ENCODE measurements at regions not wholly inside any gene's neighbourhood (a gene's known extent, or its start where the extent isn't known, plus 50 kb on each side); places are given as distances from the start of the nearest gene placed in this dataset.

- H3K27me3 ChIP-seq (ENCODE audit: control insufficient read depth, insufficient read depth, low read length) = no peaks in the 10 kb centered on the region
- BruUV-seq (replicated peaks) = no TSS peak
- intact Hi-C loops (cut with micrococcal nuclease) = no loop called here
Measured at GRCh38 chr20:53786445-53787267, 193.0 kb upstream of the ZNF217 start.

More at GRCh38 chr20:53786445-53787267, 193.0 kb upstream of the ZNF217 start:
- Histone ChIP-seq H3K36me3 (ENCODE audit: control insufficient read depth, insufficient read depth, low read length) (no peaks in the 10 kb centered on the region), H3K4me2 (ENCODE audit: low read depth, low read length) (no peak overlapping the region), H3K56ac (ENCODE audit: extremely low read depth, insufficient read depth, low read length) (no peak overlapping the region), H3K9ac (ENCODE audit: low read depth, low read length) (no peak overlapping the region), H4K5ac (ENCODE audit: low read depth, low read length) (peak overlapping the region; percentile 8; the same call in 1 of the 2 replicates), H2BK15ac (ENCODE audit: low read depth, low read length) (peak overlapping the region; percentile 66; the same call in 2 of the 3 replicates), H3K18ac (ENCODE audit: low read depth, low read length) (peak overlapping the region; percentile 54), H4K91ac (ENCODE audit: insufficient read depth, low read depth, low read length) (0 out of 2 replicates have a peak overlapping the region, but pooled peaks have one; percentile 4), H3K79me1 (ENCODE audit: low read depth in 1 of 2, low read length in 2 of 2) (no peaks in the 10 kb centered on the region), H3K4ac (ENCODE audit: low read depth, low read length) (peak overlapping the region; percentile 38; the same call in 1 of the 2 replicates), H2BK5ac (ENCODE audit: low read depth, low read length, poor library complexity, severe bottlenecking) (no peak overlapping the region), H3K4me3 (ENCODE audit: insufficient read depth, low read depth, low read length) (no peak overlapping the region), H4K8ac (ENCODE audit: low read depth in 2 of 2, low read length in 2 of 2) (peak overlapping the region in 1 of 2 experiments; percentile 11; a peak in 1 of 4 replicates), H2AK9ac (replicated peaks; ENCODE audit: low read depth, low read length, poor library complexity) (no peak overlapping the region), H2BK120ac (ENCODE audit: low read depth, low read length) (peak overlapping the region; percentile 12; the same call in 1 of the 2 replicates), H3K4me1 (ENCODE audit: control insufficient read depth, insufficient read depth, low read length) (peaks cover 7% of the 10 kb centered on the region), H3K9me3 (ENCODE audit: control insufficient read depth, insufficient read depth, low read length) (no peaks in the 10 kb centered on the region), H3K9me1 (ENCODE audit: insufficient read depth, low read length) (0 out of 2 replicates have a peak, but pooled peaks cover 4% of the 10 kb centered on the region), H3K14ac (replicated peaks; ENCODE audit: low read depth, low read length) (peak overlapping the region; percentile 67), H3K23ac (ENCODE audit: low read depth, low read length) (no peak overlapping the region), H3K27ac (ENCODE audit: insufficient read depth, low read length) (no peak overlapping the region), H4K20me1 (ENCODE audit: insufficient read depth, low read length) (no peaks in the 10 kb centered on the region), H2BK20ac (ENCODE audit: low read depth, low read length) (peak overlapping the region; percentile 42), H2AK5ac (ENCODE audit: low read depth, low read length) (peak overlapping the region; percentile 37; the same call in 1 of the 2 replicates), H2AFZ (replicated peaks; ENCODE audit: low read length, poor library complexity) (no peak overlapping the region)
- TF ChIP-seq NFE2L2 (IDR thresholded peaks at IDR 0.05; ENCODE audit: low read depth, low read length) (no peak), MAZ (IDR thresholded peaks at IDR 0.05; ENCODE audit: borderline replicate concordance, low read depth, low read length) (no peak), CTCF (conservative IDR thresholded peaks at IDR 0.05; ENCODE audit: low read depth, low read length) (no peak), ELK1 (IDR thresholded peaks at IDR 0.05; ENCODE audit: borderline replicate concordance, low read depth, low read length) (no peak), FOS (IDR thresholded peaks at IDR 0.05; ENCODE audit: low read depth, low read length) (no peak), POLR2A (IDR thresholded peaks at IDR 0.05; ENCODE audit: low read depth, low read length) (no peak), MXI1 (IDR thresholded peaks at IDR 0.05; ENCODE audit: borderline replicate concordance, low read depth, low read length) (no peak), RAD21 (IDR thresholded peaks at IDR 0.05; ENCODE audit: low read length) (no peak), SMC3 (IDR thresholded peaks at IDR 0.05; ENCODE audit: low read depth, low read length) (no peak), CHD1 (IDR thresholded peaks at IDR 0.05; ENCODE audit: low read depth, low read length) (no peak)
- no peak for DNase-seq
- in situ Hi-C loops (cut with MboI; ENCODE audit: low sequenced_read_pairs) (no loop called here), dilution Hi-C loops (cut with HindIII; ENCODE audit: low sequenced_read_pairs, unreplicated experiment) (no loop called here)
- no peak for ATAC-seq (ENCODE audit: low read depth)
- ChIA-PET CTCF (interaction anchor here (0.7 kb wide), 1 partner anchor 38 kb away, joined by 3 read pairs; no protein-coding TSS in a partner anchor), POLR2A (ENCODE audit: unreplicated experiment) (no interaction called here)
- 10% methylated on average over 2 of the region's 9 CpGs; no CpG with 5 or more reads in 1 of the 2 experiments for WGBS, 2 experiments (ENCODE audit: extremely low coverage in 2 of 2, insufficient read length in 1 of 2)

Measured in IMR-90 (cell line).